ENCODE measurements at regions not wholly inside any gene's neighbourhood (a gene's known extent, or its start where the extent isn't known, plus 50 kb on each side); places are given as distances from the start of the nearest gene placed in this dataset.

DNA sequence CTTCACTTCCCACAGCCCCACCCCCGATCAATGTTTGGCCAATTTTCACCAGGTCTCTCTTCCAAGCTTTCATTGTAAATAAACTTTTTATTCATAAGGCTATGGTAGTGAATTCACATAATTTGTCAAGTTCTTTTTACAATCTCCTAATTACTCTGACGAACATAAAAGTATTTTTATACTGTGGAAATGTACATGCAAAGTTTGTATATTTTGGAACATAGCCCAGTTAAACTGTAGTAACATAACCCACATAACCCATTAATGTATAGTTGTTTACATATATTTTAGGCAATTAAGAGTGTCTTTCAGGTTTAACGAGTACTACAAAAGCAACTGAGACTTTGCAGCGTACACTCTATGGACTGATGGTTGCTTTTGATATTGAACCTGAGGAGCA lies 228.3 kb upstream of the ERBB4 start:
- Histone ChIP-seq H4K20me1 (ENCODE audit: low read length) (no peaks in the 10 kb centered on the region), H3K4me2 (ENCODE audit: low read length) (peak overlapping the region; percentile 4; the same call in 1 of the 2 replicates), H3K9me3 (ENCODE audit: low read length) (no peaks in the 10 kb centered on the region), H3K9me2 (replicated peaks; ENCODE audit: low read length) (no peaks in the 10 kb centered on the region), H3K36me3 (ENCODE audit: low read depth, low read length) (no peaks in the 10 kb centered on the region), H3K4me1 (ENCODE audit: insufficient read depth, low read length) (peaks cover 4% of the 10 kb centered on the region; the same call in 1 of the 2 replicates), H3K27ac (ENCODE audit: low read length) (no peak overlapping the region), H3K4me3 (ENCODE audit: low read length) (no peak overlapping the region), H3F3A (ENCODE audit: low read length, unreplicated experiment) (no peaks in the 10 kb centered on the region), H3K9ac (ENCODE audit: low read length) (no peak overlapping the region), H3K79me2 (ENCODE audit: low read length) (no peaks in the 10 kb centered on the region), H3K27me3 (ENCODE audit: low read length) (no peaks in the 10 kb centered on the region), H2AFZ (ENCODE audit: low read length) (no peak overlapping the region)
- CTCF ChIA-PET: no interaction called here
- TF ChIP-seq EZH2 (IDR thresholded peaks at IDR 0.05; ENCODE audit: low read length, unreplicated experiment): no peak
- no peak for TF ChIP-seq EZH2phosphoT487 (IDR thresholded peaks at IDR 0.05; ENCODE audit: borderline replicate concordance, low read length)
- TF ChIP-seq, protein P1, sequence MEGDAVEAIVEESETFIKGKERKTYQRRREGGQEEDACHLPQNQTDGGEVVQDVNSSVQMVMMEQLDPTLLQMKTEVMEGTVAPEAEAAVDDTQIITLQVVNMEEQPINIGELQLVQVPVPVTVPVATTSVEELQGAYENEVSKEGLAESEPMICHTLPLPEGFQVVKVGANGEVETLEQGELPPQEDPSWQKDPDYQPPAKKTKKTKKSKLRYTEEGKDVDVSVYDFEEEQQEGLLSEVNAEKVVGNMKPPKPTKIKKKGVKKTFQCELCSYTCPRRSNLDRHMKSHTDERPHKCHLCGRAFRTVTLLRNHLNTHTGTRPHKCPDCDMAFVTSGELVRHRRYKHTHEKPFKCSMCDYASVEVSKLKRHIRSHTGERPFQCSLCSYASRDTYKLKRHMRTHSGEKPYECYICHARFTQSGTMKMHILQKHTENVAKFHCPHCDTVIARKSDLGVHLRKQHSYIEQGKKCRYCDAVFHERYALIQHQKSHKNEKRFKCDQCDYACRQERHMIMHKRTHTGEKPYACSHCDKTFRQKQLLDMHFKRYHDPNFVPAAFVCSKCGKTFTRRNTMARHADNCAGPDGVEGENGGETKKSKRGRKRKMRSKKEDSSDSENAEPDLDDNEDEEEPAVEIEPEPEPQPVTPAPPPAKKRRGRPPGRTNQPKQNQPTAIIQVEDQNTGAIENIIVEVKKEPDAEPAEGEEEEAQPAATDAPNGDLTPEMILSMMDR (conservative IDR thresholded peaks at IDR 0.05; ENCODE audit: low read depth, low read length): no peak
- POLR2A ChIA-PET (ENCODE audit: unreplicated experiment): no interaction called here
- intact Hi-C loops (cut with micrococcal nuclease): no loop called here
- ATAC-seq (peak; percentile 55), DNase-seq (peak; percentile 23)
- BruUV-seq (replicated peaks): no TSS peak

DNA sequence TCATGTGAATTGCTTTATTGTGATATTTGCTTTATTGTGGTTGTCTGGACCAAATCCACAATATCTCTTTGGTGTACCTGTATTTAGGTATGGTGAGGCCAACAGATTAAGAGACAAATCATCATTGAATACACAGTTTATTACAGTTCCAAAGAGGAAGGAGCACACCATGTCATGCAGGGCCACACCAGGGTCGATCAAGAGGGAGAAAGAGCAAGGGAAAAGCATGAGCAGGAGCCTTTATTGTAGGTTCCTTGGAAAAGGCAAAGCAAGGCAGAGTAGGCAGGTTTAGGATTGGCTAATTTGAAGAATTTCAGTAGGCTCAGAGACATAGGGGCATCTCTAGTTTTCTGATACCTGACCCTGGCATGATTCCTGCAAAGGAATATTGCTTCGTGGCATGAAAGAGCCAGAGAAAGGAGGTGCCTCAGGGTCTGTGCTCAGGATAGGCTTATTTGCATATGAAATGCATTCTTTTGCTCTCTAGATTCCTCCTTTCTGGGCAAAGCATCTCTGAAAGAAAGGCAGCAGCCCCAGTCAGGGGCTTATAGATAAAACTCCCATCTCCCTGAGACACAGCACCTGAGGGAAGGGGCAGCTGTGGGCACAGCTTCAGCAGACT lies 214.2 kb upstream of the ERBB4 start:
- no TSS peak for BruUV-seq (replicated peaks)
- Histone ChIP-seq H3K9me2 (replicated peaks; ENCODE audit: low read length) (no peaks in the 10 kb centered on the region), H3K36me3 (ENCODE audit: low read depth, low read length) (no peaks in the 10 kb centered on the region), H3K79me2 (ENCODE audit: low read length) (no peaks in the 10 kb centered on the region), H3K9me3 (ENCODE audit: low read length) (no peaks in the 10 kb centered on the region), H2AFZ (ENCODE audit: low read length) (no peak overlapping the region), H3K4me1 (ENCODE audit: insufficient read depth, low read length) (no peaks in the 10 kb centered on the region), H4K20me1 (ENCODE audit: low read length) (no peaks in the 10 kb centered on the region), H3K9ac (ENCODE audit: low read length) (no peak overlapping the region), H3K27ac (ENCODE audit: low read length) (no peak overlapping the region), H3F3A (ENCODE audit: low read length, unreplicated experiment) (no peaks in the 10 kb centered on the region), H3K27me3 (ENCODE audit: low read length) (no peaks in the 10 kb centered on the region), H3K4me2 (ENCODE audit: low read length) (no peak overlapping the region), H3K4me3 (ENCODE audit: low read length) (no peak overlapping the region)
- no peak for TF ChIP-seq EZH2 (IDR thresholded peaks at IDR 0.05; ENCODE audit: low read length, unreplicated experiment)
- TF ChIP-seq, protein P1 (conservative IDR thresholded peaks at IDR 0.05; ENCODE audit: low read depth, low read length): no peak
- no peak for TF ChIP-seq EZH2phosphoT487 (IDR thresholded peaks at IDR 0.05; ENCODE audit: borderline replicate concordance, low read length)
- ATAC-seq (no peak), DNase-seq (no peak)
- POLR2A ChIA-PET (ENCODE audit: unreplicated experiment): no interaction called here
- CTCF ChIA-PET: no interaction called here
- intact Hi-C loops (cut with micrococcal nuclease): no loop called here

DNA sequence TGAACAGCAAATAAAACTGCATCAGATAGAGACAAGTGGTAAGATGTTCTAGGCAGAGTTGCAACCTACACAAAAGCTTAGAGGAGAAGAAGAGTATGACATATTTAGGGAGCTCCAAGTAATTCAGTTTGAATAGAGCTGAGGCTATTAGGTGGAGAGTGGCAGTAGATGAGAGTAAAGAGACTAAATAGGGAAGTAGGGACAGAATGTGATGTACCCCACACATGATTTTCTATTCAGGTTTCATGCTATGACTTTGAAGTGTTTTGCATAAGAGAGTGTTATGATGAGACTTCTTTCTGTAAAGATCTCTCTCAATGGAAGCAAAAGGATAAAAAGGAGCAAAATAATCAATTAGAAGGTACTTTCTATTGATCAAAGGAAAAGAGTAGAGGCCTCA lies 206.8 kb upstream of the ERBB4 start:
- Histone ChIP-seq H3K27ac (ENCODE audit: low read length) (no peak overlapping the region), H3K4me1 (ENCODE audit: insufficient read depth, low read length) (no peaks in the 10 kb centered on the region), H3K9me3 (ENCODE audit: low read length) (no peaks in the 10 kb centered on the region), H3K4me3 (ENCODE audit: low read length) (no peak overlapping the region), H3K79me2 (ENCODE audit: low read length) (no peaks in the 10 kb centered on the region), H3K9me2 (replicated peaks; ENCODE audit: low read length) (no peaks in the 10 kb centered on the region), H3K27me3 (ENCODE audit: low read length) (no peaks in the 10 kb centered on the region), H3F3A (ENCODE audit: low read length, unreplicated experiment) (no peaks in the 10 kb centered on the region), H3K4me2 (ENCODE audit: low read length) (no peak overlapping the region), H3K36me3 (ENCODE audit: low read depth, low read length) (no peaks in the 10 kb centered on the region), H3K9ac (ENCODE audit: low read length) (no peak overlapping the region), H2AFZ (ENCODE audit: low read length) (no peak overlapping the region), H4K20me1 (ENCODE audit: low read length) (no peaks in the 10 kb centered on the region)
- no TSS peak for BruUV-seq (replicated peaks)
- ATAC-seq: no peak
- intact Hi-C loops (cut with micrococcal nuclease): no loop called here
- CTCF ChIA-PET: no interaction called here
- POLR2A ChIA-PET (ENCODE audit: unreplicated experiment): no interaction called here
- TF ChIP-seq EZH2 (IDR thresholded peaks at IDR 0.05; ENCODE audit: low read length, unreplicated experiment) (no peak), EZH2phosphoT487 (IDR thresholded peaks at IDR 0.05; ENCODE audit: borderline replicate concordance, low read length) (no peak)
- TF ChIP-seq, protein P1 (conservative IDR thresholded peaks at IDR 0.05; ENCODE audit: low read depth, low read length): no peak
- no peak for DNase-seq

Data from PC-3 (cell line).